ENCODE measurements at regions not wholly inside any gene's neighbourhood (a gene's known extent, or its start where the extent isn't known, plus 50 kb on each side); places are given as distances from the start of the nearest gene placed in this dataset.

- ATAC-seq (ENCODE audit: poor library complexity), result no peak
- intact Hi-C loops (cut with DNase I, micrococcal nuclease), result loop anchor here (5.0 to 10.0 kb wide), 3 partner anchors 245 to 413 kb away; no protein-coding TSS in a partner anchor
- CTCF ChIA-PET, result interaction anchor here (0.7 to 1.7 kb wide), 2 partner anchors 172 to 511 kb away, joined by 3 to 4 read pairs; no protein-coding TSS in a partner anchor
Measured at GRCh38 chr22:22712092-22712658, 67.8 kb downstream of the GGTLC2 start.

DNA sequence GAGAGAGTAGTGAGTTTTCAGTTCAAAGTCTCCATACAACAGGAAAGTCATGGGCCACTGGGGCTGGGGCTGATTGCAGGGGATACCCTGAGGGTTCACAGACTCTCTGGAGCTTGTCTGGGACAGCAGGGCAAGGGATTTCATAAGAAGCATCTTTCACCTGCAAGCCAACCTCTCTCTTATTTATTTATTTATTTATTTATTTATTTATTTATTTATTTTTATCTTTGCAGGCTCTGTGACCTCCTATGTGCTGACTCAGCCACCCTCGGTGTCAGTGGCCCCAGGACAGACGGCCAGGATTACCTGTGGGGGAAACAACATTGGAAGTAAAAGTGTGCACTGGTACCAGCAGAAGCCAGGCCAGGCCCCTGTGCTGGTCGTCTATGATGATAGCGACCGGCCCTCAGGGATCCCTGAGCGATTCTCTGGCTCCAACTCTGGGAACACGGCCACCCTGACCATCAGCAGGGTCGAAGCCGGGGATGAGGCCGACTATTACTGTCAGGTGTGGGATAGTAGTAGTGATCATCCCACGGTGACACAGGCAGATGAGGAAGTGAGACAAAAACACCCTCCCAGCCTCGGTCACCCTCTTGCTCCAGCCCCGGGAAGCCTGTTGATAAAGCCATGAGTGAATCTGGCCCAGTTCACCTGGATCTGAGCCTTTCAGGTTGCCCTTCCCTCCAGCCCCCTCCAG, 68.4 kb downstream of the GGTLC2 start:
- intact Hi-C loops (cut with DNase I, micrococcal nuclease), result loop anchor here (5.0 to 10.0 kb wide), 3 partner anchors 244 to 412 kb away; no protein-coding TSS in a partner anchor
- CTCF ChIA-PET, result interaction anchor here (1.7 kb wide), 1 partner anchor 171 kb away, joined by 4 read pairs; no protein-coding TSS in a partner anchor

More at GRCh38 chr22:22712092-22712658, 67.8 kb downstream of the GGTLC2 start:
- H3K9me3 Mint-ChIP-seq, result no peaks in the 10 kb centered on the region
- Histone ChIP-seq H3K27ac (ENCODE audit: low read depth in 1 of 2, low read length in 2 of 2) (no peak overlapping the region), H3K4me3 (ENCODE audit: low read length) (no peak overlapping the region), H3K27me3 (ENCODE audit: control insufficient read depth in 1 of 2, insufficient read depth in 2 of 2, low read length in 2 of 2) (no peaks in the 10 kb centered on the region), H3K36me3 (ENCODE audit: insufficient read depth, low read length) (no peaks in the 10 kb centered on the region), H3K4me1 (ENCODE audit: insufficient read depth, low read length) (no peaks in the 10 kb centered on the region), H3K9me3 (ENCODE audit: control insufficient read depth in 1 of 2, insufficient read depth in 1 of 2, low read length in 2 of 2) (no peaks in the 10 kb centered on the region)
- H3K27ac Mint-ChIP-seq, result no peak overlapping the region
- POLR2A ChIA-PET, result no interaction called here
- no peaks in the 10 kb centered on the region for H3K4me1 Mint-ChIP-seq (ENCODE audit: low read depth)
- no peaks in the 10 kb centered on the region for H3K27me3 Mint-ChIP-seq
- no peak overlapping the region for H3K4me3 Mint-ChIP-seq
- TF ChIP-seq, protein P1, sequence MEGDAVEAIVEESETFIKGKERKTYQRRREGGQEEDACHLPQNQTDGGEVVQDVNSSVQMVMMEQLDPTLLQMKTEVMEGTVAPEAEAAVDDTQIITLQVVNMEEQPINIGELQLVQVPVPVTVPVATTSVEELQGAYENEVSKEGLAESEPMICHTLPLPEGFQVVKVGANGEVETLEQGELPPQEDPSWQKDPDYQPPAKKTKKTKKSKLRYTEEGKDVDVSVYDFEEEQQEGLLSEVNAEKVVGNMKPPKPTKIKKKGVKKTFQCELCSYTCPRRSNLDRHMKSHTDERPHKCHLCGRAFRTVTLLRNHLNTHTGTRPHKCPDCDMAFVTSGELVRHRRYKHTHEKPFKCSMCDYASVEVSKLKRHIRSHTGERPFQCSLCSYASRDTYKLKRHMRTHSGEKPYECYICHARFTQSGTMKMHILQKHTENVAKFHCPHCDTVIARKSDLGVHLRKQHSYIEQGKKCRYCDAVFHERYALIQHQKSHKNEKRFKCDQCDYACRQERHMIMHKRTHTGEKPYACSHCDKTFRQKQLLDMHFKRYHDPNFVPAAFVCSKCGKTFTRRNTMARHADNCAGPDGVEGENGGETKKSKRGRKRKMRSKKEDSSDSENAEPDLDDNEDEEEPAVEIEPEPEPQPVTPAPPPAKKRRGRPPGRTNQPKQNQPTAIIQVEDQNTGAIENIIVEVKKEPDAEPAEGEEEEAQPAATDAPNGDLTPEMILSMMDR (IDR thresholded peaks at IDR 0.05), result no peak
- H3K36me3 Mint-ChIP-seq (ENCODE audit: low read depth), result no peaks in the 10 kb centered on the region
- DNase-seq, result no peak

GRCh38 chr22:22713416-22713815, 69.0 kb downstream of the GGTLC2 start:
- H3K4me1 ChIP-seq (ENCODE audit: insufficient read depth, low read length), result no peaks in the 10 kb centered on the region
- H3K27me3 ChIP-seq (ENCODE audit: control insufficient read depth in 1 of 2, insufficient read depth in 2 of 2, low read length in 2 of 2), result no peaks in the 10 kb centered on the region
- intact Hi-C loops (cut with DNase I, micrococcal nuclease), result loop anchor here (5.0 to 10.0 kb wide), 3 partner anchors 244 to 411 kb away; no protein-coding TSS in a partner anchor
- DNase-seq (no peak), ATAC-seq (ENCODE audit: poor library complexity) (no peak)
- H3K9me3 Mint-ChIP-seq, result no peaks in the 10 kb centered on the region
- H3K27ac ChIP-seq (ENCODE audit: low read depth in 1 of 2, low read length in 2 of 2), result no peak overlapping the region
- ChIA-PET CTCF (no interaction called here), POLR2A (no interaction called here)
- no peaks in the 10 kb centered on the region for H3K36me3 ChIP-seq (ENCODE audit: insufficient read depth, low read length)
- H3K27ac Mint-ChIP-seq, result no peak overlapping the region
- no peaks in the 10 kb centered on the region for H3K9me3 ChIP-seq (ENCODE audit: control insufficient read depth in 1 of 2, insufficient read depth in 1 of 2, low read length in 2 of 2)
- H3K4me3 ChIP-seq (ENCODE audit: low read length), result no peak overlapping the region
- TF ChIP-seq, protein P1 (IDR thresholded peaks at IDR 0.05), result no peak
- H3K4me1 Mint-ChIP-seq (ENCODE audit: low read depth), result no peaks in the 10 kb centered on the region
- no peak overlapping the region for H3K4me3 Mint-ChIP-seq
- no peaks in the 10 kb centered on the region for H3K27me3 Mint-ChIP-seq
- no peaks in the 10 kb centered on the region for H3K36me3 Mint-ChIP-seq (ENCODE audit: low read depth)

More for the DNA sequence above, 68.4 kb downstream of the GGTLC2 start:
- DNase-seq, result no peak
- no peak overlapping the region for H3K27ac Mint-ChIP-seq
- TF ChIP-seq, protein P1 (IDR thresholded peaks at IDR 0.05), result no peak
- ATAC-seq (ENCODE audit: poor library complexity), result no peak
- H3K27me3 Mint-ChIP-seq, result no peaks in the 10 kb centered on the region
- H3K27me3 ChIP-seq (ENCODE audit: control insufficient read depth in 1 of 2, insufficient read depth in 2 of 2, low read length in 2 of 2), result no peaks in the 10 kb centered on the region
- no peaks in the 10 kb centered on the region for H3K4me1 ChIP-seq (ENCODE audit: insufficient read depth, low read length)
- H3K4me3 Mint-ChIP-seq, result no peak overlapping the region
- H3K27ac ChIP-seq (ENCODE audit: low read depth in 1 of 2, low read length in 2 of 2), result no peak overlapping the region
- H3K36me3 ChIP-seq (ENCODE audit: insufficient read depth, low read length), result no peaks in the 10 kb centered on the region
- H3K4me3 ChIP-seq (ENCODE audit: low read length), result no peak overlapping the region
- H3K9me3 Mint-ChIP-seq, result no peaks in the 10 kb centered on the region
- no peaks in the 10 kb centered on the region for H3K36me3 Mint-ChIP-seq (ENCODE audit: low read depth)
- POLR2A ChIA-PET, result no interaction called here
- no peaks in the 10 kb centered on the region for H3K4me1 Mint-ChIP-seq (ENCODE audit: low read depth)
- H3K9me3 ChIP-seq (ENCODE audit: control insufficient read depth in 1 of 2, insufficient read depth in 1 of 2, low read length in 2 of 2), result no peaks in the 10 kb centered on the region
